Pancreas (tissue), 10 donors: ENCODE measurements at regions not wholly inside any gene's neighbourhood (a gene's known extent, or its start where the extent isn't known, plus 50 kb on each side); places are given as distances from the start of the nearest gene placed in this dataset.

Experiments
- ATAC-seq, 4 donors: fragments of 200-7000 bp; cut with Tn5 transposase; one replicate each; pipeline versions ENCODE4 v1.8.0 to v1.9.1; 2020; ENCODE audit warnings: mild to moderate bottlenecking in 4 of 4, moderate library complexity in 4 of 4
- DNase-seq, 6 donors: peaks; one replicate each; pipeline ENCODE4 v3.0.0-alpha.2; 2020
- FAIRE-seq: peaks from 2 replicates; lab custom pipeline; 2012; peaks lifted over from hg19 to GRCh38; lab: Jason Lieb, UNC
- H3K27ac ChIP-seq, 4 donors: fragments of 200-600 bp; sonication (generic); 1 replicate in 3 of 4; 2 replicates in 1 of 4; pipeline versions ENCODE4 v1.5.0 to v1.8.0; 2020
- H3K27me3 ChIP-seq, 4 donors: fragments of 200-600 bp; one replicate each; pipeline ENCODE4 v1.8.0; 2021
- H3K36me3 ChIP-seq, 3 donors: fragments of 200-600 bp; sonication (generic) in 1 of 3; one replicate each; pipeline versions ENCODE4 v1.5.0 to v1.8.0; 2020 to 2021
- H3K4me1 ChIP-seq, 3 donors: fragments of 200-600 bp; one replicate each; pipeline ENCODE4 v1.8.0; 2021
- H3K4me3 ChIP-seq, 4 donors: fragments of 200-600 bp; sonication (generic) in 2 of 4; one replicate each; pipeline versions ENCODE4 v1.5.0 to v1.8.0; 2020 to 2021
- H3K9me3 ChIP-seq, 4 donors: fragments of 200-600 bp; one replicate each; pipeline ENCODE4 v1.8.0; 2021
- WGBS, 2 donors: extraction: QIAGEN DNeasy Blood & Tissue Kit; methylation state at CpG; one replicate each; pipeline ENCODE4 v1.1.7; 2013; 5-methylcytosine and 5-hydroxymethylcytosine counted together
- intact Hi-C, 3 donors: fragments of 100-400 bp; cut with DNase I; formaldehyde crosslinking; loops; one replicate each; pipeline versions ENCODE4 v1.11.1 to v1.14.2; 2022
- TF ChIP-seq, protein P1 (sequence below), 4 donors: fragments of 200-600 bp; sonication (generic) in 3 of 4; IDR thresholded peaks; one replicate each; pipeline versions ENCODE4 v1.5.0 to v1.8.0; 2021; ENCODE audit warnings: antibody characterized with exemption in 4 of 4
- donor health status: healthy with polysubstance abuse.
- donor health status: DM: no; HTN: no; CAD: no; lungs with moderate emphysema.
- donor health status: DM: no; HTN: no; CAD: no.
- donor health status: control.
- donor health status: control.
- donor health status: Bipolar disorder and iron deficiency.
- donor health status: DM: yes; HTN: yes; CAD: no.
- donor health status: DM: no; HTN: no; CAD: no.
- donor health status: DM: no; HTN: no; CAD: no.
- donor health status: DM: yes; HTN: yes; CAD: no.

DNA sequence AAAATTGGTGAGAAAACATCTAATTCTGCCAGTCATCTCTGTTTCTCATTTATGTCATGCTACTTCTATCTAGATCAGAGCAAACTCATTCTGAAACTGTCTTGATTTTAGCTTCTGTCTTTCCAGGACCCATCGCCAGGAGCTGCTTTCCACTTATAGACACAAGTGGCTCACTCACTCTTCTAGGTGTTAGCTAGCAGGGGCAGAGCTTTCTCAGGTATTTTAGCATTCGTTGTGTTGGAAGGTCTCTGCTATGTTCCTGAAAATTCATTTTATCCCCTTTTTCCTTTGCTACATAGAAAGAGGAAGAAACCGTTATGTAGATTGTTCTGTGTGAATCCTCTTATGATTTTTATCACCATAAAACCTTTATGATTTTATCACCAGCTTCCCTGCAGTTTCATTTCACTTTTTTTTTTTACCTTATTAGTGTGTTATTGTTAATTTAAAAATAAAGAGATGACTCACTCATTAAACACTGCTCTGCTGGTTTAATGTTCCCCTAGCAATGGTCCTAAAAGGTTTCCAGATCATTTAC lies 246.6 kb upstream of the AADAT start:
- H3K4me3 ChIP-seq = no peak overlapping the region
- TF ChIP-seq, protein P1, sequence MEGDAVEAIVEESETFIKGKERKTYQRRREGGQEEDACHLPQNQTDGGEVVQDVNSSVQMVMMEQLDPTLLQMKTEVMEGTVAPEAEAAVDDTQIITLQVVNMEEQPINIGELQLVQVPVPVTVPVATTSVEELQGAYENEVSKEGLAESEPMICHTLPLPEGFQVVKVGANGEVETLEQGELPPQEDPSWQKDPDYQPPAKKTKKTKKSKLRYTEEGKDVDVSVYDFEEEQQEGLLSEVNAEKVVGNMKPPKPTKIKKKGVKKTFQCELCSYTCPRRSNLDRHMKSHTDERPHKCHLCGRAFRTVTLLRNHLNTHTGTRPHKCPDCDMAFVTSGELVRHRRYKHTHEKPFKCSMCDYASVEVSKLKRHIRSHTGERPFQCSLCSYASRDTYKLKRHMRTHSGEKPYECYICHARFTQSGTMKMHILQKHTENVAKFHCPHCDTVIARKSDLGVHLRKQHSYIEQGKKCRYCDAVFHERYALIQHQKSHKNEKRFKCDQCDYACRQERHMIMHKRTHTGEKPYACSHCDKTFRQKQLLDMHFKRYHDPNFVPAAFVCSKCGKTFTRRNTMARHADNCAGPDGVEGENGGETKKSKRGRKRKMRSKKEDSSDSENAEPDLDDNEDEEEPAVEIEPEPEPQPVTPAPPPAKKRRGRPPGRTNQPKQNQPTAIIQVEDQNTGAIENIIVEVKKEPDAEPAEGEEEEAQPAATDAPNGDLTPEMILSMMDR (IDR thresholded peaks at IDR 0.05) = no peak
- 45 to 68% methylated on average over 3 of the region's 3 CpGs for WGBS, 2 donors
- ATAC-seq = no peak
- no peak overlapping the region for H3K27ac ChIP-seq
- no peaks in the 10 kb centered on the region for H3K4me1 ChIP-seq
- intact Hi-C loops = no loop called here
- no peaks in the 10 kb centered on the region for H3K36me3 ChIP-seq
- H3K27me3 ChIP-seq = no peaks in the 10 kb centered on the region
- H3K9me3 ChIP-seq = no peaks in the 10 kb centered on the region
- no peak for FAIRE-seq
- DNase-seq = no peak

GRCh38 chr4:170325599-170325998 lies 235.8 kb upstream of the AADAT start:
- FAIRE-seq (no peak), DNase-seq (no peak), ATAC-seq (no peak)
- Histone ChIP-seq H3K9me3 (no peaks in the 10 kb centered on the region), H3K27me3 (no peaks in the 10 kb centered on the region), H3K36me3 (no peaks in the 10 kb centered on the region), H3K4me1 (no peaks in the 10 kb centered on the region), H3K4me3 (no peak overlapping the region), H3K27ac (no peak overlapping the region)
- TF ChIP-seq, protein P1 (IDR thresholded peaks at IDR 0.05) = no peak
- WGBS, 2 donors = 55 to 76% methylated on average over 3 of the region's 3 CpGs
- intact Hi-C loops = no loop called here

GRCh38 chr4:170323623-170324022 lies 233.9 kb upstream of the AADAT start:
- TF ChIP-seq, protein P1 (IDR thresholded peaks at IDR 0.05) = no peak
- WGBS, 2 donors = 35 to 46% methylated on average over 2 of the region's 2 CpGs
- Histone ChIP-seq H3K36me3 (no peaks in the 10 kb centered on the region), H3K9me3 (no peaks in the 10 kb centered on the region), H3K27ac (no peak overlapping the region), H3K4me1 (no peaks in the 10 kb centered on the region), H3K4me3 (no peak overlapping the region), H3K27me3 (no peaks in the 10 kb centered on the region)
- intact Hi-C loops = no loop called here
- ATAC-seq (no peak), FAIRE-seq (no peak), DNase-seq (no peak)

- DNase-seq (no peak), FAIRE-seq (no peak), ATAC-seq (no peak)
- 31 to 36% methylated on average over 1 of the region's 1 CpG for WGBS, 2 donors
- intact Hi-C loops = no loop called here
- H3K4me1 ChIP-seq = no peaks in the 10 kb centered on the region
- H3K27me3 ChIP-seq = no peaks in the 10 kb centered on the region
- no peak overlapping the region for H3K4me3 ChIP-seq
- H3K36me3 ChIP-seq = no peaks in the 10 kb centered on the region
- TF ChIP-seq, protein P1 (IDR thresholded peaks at IDR 0.05) = no peak
- no peaks in the 10 kb centered on the region for H3K9me3 ChIP-seq
- no peak overlapping the region for H3K27ac ChIP-seq
Measured at GRCh38 chr4:170307182-170307581, 217.4 kb upstream of the AADAT start.

DNA sequence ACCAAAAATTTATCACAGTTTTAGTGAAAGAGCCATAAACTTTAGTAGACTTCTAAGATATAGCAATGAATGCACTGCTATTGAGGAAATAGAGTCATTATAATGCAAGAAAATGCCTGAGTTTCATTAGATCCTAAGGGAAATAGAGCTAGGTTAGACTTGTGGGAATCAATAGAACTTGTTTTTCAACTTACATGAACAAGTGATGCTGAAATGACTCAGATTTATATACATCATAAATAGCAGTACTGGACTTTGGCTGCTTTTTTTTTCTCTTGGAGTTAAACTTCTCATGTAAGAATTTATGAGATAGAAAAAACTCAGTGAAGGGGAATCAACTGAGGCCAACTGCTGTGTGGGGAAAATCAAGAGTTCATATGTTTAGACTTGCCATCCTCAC lies 216.5 kb upstream of the AADAT start:
- H3K27ac ChIP-seq = no peak overlapping the region
- DNase-seq = no peak
- no peaks in the 10 kb centered on the region for H3K4me1 ChIP-seq
- no peak for ATAC-seq
- H3K27me3 ChIP-seq = no peaks in the 10 kb centered on the region
- H3K9me3 ChIP-seq = no peaks in the 10 kb centered on the region
- H3K4me3 ChIP-seq = no peak overlapping the region
- TF ChIP-seq, protein P1 (IDR thresholded peaks at IDR 0.05) = no peak
- no peaks in the 10 kb centered on the region for H3K36me3 ChIP-seq
- intact Hi-C loops = no loop called here
- no peak for FAIRE-seq
